ENCODE measurements at regions not wholly inside any gene's neighbourhood (a gene's known extent, or its start where the extent isn't known, plus 50 kb on each side); places are given as distances from the start of the nearest gene placed in this dataset.
A peak's percentile ranks its signal among the peaks of the same experiment; 100 is the strongest.

- no peak for DNase-seq
These were observed 562.7 kb downstream of the PPARGC1A start for GRCh38 chr4:23327120-23327519.

GRCh38 chr4:23324021-23324690 lies 565.7 kb downstream of the PPARGC1A start:
- peak; percentile 18 to 31 for DNase-seq

GRCh38 chr4:23323436-23323835 lies 566.4 kb downstream of the PPARGC1A start:
- DNase-seq, result no peak

DNA sequence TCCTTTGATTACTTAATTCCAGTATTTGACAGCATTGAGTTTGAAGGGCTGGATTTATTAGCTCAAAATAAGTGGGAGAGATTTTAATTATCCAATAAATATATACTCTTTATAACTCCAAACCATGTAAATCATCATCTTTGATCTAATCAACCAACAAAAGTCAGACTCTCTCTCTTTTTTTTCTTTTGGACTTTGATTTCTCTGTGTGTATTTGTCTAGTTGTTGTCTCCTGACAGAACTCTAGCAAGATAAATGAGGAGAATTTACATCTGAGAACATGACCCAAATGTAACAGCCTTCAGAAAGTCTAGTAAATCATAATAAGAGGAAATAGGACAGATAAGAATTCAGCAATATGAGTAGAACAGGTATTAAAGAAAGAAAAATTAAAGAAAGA lies 567.1 kb downstream of the PPARGC1A start:
- DNase-seq, result no peak

DNA sequence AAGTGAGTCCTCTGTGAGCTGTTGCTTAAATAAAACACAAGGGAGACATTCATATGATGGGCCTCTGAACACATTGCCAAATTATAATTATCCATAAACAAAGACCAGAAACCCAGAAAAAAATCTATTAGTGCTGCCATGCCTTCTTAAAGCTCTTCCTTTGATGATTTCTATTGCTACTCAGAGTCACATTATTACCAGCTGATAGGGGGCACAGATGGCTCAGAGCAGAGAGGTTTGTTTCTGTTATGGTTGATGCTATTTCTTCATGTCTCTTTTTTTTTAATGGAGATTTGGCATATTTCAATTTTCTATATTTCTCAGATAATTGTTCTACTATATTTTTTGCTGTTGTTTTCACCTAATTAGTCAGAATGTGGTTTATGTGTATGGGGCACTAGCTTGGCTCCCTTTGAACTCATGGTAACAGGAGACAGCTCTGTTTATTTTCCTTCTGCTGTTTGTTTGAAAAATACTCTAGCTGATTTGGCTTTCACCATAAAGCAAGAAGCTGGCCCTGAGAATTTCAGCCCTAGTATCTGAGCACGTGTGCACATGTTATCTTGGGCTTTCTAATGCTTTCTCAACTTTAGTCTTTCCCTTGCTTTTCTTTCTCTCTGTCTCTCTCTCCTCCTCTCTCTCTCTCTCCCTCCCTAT lies 568.8 kb downstream of the PPARGC1A start:
- no peak for DNase-seq

DNA sequence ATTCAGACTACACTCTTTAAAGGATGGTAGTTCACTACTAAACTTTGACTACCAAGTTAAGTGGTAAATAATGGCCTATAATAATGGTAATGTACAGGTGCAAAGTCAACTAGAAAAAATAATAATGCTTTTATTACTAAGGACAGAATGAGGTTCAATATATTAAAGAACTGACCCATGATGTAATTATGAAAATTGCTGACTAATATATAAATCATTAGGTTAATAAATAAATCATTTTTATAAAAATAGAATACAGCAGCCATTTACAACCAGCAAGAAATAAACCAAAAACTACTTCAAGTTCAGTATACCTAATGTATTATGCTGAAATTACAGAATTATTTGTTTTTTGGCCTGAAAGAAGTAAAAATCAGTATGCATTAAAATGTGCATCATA lies 577.2 kb downstream of the PPARGC1A start:
- no peak for DNase-seq

GRCh38 chr4:23311983-23312382 lies 577.9 kb downstream of the PPARGC1A start:
- DNase-seq, result no peak

GRCh38 chr4:23305026-23305425 lies 584.8 kb downstream of the PPARGC1A start:
- DNase-seq, result no peak

DNA sequence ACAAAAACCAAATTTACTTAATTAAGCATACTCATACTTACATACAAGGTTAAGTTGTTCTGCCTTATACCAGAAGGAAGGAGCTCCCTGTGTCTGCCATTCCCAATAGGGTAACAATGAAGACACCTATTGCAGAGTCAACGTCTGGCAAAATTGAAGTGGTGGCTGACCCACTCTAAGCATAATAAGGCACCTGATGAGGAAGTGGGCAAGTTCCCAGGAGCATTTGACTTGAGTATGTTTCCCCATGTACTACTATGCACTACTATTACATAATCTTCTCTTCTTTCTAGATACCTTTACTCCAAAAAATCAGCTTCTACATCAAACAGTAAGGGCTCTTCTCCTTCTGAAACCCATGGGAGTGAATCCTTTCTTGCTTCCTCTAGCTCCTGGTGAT lies 591.5 kb downstream of the PPARGC1A start:
- no peak for DNase-seq

- no peak for DNase-seq
These were observed 592.5 kb downstream of the PPARGC1A start for GRCh38 chr4:23297327-23297726.

- no peak for DNase-seq
These were observed 598.4 kb downstream of the GBA3 start for GRCh38 chr4:23291139-23291538.

GRCh38 chr4:23290656-23291055 lies 597.9 kb downstream of the GBA3 start:
- DNase-seq, result no peak

- peak in 1 of 2 donors; percentile 12 for DNase-seq
These were observed 586.7 kb downstream of the GBA3 start for GRCh38 chr4:23279377-23279986.

DNA sequence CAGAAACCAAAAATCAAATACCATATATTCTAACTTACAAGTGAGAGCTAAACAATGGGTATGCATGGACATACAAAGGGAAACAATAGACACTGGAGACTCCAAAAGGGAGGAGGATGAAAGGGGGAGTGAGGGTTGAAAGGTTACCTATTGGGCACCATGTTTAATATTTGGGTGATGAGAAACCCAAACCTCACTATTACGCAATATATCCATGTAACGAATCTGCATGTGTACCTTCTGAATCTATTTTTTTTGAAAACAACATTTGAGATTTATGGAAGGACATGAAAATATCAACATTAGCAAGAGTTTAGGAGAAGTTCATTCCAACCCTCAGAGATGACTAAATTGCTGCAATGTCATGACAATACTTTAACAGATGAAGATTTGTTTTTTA lies 586.1 kb downstream of the GBA3 start:
- no peak for DNase-seq

GRCh38 chr4:23276076-23276475 lies 583.3 kb downstream of the GBA3 start:
- DNase-seq, result no peak

DNA sequence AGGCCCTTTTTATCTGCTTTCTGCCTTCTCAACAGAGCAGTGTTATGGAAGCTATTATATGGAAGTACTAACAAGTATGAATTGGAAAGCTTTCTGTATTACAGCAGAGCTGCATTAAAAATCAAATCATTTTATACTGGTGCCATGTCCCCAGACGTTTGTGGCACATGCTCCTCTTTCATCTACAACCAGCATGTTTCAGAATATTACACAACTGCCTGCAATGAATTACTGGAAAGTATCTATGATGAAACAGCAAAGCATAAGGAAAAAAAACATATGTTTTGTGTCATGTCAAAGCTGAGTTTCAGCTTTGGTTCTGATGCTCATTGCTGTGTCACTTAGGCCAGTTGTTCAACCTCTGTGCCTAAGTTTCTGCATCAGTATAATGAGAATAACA lies 576.8 kb downstream of the GBA3 start:
- DNase-seq, result peak; percentile 12 to 21

DNA sequence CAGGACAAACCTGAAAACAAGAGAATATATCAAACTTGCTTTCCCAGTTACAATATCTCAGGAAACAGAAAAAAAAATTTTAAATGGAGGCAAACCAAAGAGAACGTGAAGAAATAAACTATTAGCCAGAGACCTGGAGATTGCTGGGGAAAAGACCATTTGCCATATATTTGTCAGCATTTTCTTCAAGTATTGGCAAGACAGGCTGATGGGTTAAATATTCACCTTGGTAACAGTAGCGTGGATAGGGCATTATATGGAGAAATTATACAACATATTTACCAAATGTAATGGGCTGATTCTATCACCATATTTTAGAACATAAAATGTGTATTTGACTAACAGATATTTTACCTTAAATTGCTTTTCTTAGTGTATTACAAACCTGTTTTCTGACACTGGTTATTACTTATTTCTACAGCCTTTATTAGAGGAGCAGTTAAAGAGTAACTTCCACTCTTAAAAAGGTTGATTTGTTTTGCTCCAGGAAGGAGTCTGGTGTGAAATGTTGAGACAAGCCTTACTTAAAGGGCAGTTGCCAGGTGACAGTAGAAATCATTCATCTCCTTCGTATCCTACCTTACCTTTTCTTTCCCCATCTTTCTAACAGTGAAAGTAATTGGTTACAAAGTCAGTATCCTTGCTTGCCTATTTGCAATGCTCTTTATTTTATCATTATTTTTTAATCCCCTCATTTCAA lies 575.5 kb downstream of the GBA3 start:
- no peak for DNase-seq

DNA sequence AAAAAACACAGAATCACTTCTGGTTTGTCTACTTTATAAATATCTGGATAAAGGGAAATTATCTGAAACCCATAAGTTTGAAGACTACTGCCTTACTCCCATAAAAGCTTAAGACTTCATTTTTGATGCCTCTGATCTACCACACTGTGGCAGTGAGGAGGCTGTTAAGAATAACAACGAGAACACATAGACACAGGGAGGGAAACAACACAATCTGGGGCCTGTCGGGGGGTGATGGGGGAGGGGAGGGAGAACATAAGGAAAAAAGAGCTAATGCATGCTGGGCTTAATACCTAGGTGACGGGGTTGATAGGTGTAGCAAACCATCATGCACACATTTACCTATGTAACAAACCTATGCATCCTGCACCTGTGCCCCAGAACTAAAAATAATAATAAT lies 573.7 kb downstream of the GBA3 start:
- DNase-seq, result no peak

GRCh38 chr4:23260511-23260910 lies 567.8 kb downstream of the GBA3 start:
- no peak for DNase-seq

- DNase-seq, result no peak
These were observed 552.6 kb downstream of the GBA3 start for GRCh38 chr4:23245203-23245832.

DNA sequence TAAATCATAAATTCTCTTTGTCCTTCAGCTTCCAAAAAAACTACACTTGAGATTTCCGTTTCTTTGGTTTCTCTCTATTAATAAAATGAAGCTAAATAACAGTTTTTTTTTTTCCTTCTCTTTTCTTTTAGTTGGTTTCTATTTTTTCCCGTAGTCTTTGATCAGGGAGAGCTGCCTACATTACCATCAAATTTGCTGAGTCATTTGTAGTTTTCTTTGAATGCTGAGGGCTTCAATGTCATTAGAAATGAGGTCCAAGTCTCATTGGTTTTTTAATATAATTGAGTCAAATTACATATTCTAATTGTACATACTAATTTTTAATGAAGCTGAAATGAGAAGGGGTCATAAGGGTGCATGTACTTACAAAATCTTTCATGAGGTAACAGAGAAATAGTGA lies 550.2 kb downstream of the GBA3 start:
- no peak for DNase-seq

DNA sequence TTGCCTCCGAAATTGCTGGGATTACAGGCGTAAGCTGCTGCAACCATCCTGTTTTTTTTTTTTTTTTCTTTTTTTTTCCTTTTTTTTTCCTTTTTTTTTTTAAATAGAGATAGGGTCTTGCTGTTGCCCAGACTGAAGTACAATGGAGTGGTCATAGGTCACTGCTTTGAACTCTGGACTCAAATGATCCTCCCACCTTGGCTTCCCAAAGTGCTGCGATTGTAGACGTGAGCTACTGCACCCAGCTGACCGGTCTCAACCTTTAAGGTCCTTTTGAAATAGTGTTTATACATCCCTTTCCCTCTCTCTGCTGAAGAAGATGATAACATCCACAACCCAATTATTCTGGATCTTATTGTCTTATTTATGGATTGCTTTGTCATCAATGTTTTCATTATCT lies 548.7 kb downstream of the GBA3 start:
- DNase-seq, result no peak

- no peak for DNase-seq
These were observed 546.1 kb downstream of the GBA3 start for GRCh38 chr4:23238848-23239247.
